ENCODE measurements at regions not wholly inside any gene's neighbourhood (a gene's known extent, or its start where the extent isn't known, plus 50 kb on each side); places are given as distances from the start of the nearest gene placed in this dataset.

DNA sequence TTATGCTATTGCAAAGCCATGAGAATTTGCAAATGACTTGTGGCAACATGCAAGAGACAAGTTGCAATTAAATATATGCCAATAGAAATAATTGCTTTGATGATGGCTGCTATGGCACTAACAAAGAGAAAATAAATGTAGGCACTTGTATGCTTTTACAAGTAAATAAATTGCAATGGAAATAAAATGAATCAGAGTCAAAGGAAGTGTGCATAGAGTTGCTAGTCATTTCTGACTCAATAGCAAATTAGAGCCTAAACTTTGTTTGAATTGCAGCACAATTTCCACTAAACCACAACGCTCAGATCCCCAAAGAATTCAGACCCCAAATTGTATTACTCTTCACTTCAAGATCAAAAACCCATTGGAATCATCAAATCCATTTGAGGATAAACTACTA lies 792.1 kb upstream of the ARGLU1 start:
- DNase-seq (ENCODE audit: low read depth in 4 of 4, low spot score in 1 of 4): no peak

- DNase-seq (ENCODE audit: low read depth in 4 of 4, low spot score in 1 of 4): no peak
These were observed 790.9 kb upstream of the ARGLU1 start for GRCh38 chr13:107358866-107359265.

DNA sequence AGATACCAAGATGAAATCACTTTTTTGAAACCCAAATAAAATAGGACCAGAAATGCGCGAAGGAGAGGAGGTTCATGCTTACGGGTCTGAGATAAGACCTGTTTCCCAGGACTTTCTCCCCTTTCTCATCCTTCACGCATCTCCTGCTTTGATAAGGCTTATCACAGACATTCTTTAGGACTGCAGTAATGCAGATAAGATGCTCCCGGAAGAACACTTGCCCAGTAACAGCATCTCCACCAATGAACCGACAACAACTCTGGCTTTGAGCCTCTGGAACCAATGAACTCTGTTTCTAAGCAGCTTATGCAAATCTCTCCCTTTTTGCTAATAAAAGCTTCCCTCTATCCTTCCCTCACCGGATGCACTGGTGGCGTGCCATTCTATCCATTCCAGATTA lies 783.4 kb upstream of the ARGLU1 start:
- no peak for DNase-seq (ENCODE audit: low read depth in 4 of 4, low spot score in 1 of 4)

DNA sequence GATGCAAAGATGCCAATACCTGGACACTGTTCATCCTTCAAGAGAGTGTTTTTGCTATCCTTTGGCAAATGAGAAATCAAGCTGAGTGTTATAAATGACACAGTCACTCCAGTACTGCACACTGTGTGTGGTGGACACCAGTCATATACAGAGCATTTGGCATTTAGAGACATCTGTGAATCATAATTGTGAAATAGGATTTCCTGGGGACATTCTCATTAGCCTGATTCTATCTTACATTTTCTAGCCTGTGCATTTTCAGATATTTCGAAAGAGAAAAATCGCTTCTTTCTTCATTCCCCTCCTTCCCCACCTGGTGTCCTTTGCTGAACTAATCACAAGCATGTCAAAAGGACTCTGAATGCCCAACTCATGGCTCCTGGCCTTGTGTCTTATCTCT lies 781.0 kb upstream of the ARGLU1 start:
- DNase-seq (ENCODE audit: low read depth in 4 of 4, low spot score in 1 of 4): no peak

DNA sequence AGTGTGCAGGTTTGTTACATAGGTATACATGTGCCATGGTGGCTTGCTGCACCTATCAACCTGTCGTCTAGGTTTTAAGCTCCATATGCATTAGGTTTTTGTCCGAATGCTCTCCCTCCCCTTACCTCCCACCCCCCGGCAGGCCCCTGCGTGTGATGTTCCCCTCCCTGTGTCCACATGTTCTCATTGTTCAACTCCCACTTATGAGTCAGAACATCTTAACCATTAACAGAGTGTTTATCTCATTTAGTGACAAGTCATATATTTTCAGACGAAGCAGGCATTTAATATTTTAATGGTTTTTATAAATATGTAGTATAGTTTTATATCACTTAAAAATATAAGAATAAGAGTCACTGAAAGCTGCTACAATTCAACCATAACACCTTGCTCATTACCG lies 780.5 kb upstream of the ARGLU1 start:
- DNase-seq (ENCODE audit: low read depth in 4 of 4, low spot score in 1 of 4): no peak

DNA sequence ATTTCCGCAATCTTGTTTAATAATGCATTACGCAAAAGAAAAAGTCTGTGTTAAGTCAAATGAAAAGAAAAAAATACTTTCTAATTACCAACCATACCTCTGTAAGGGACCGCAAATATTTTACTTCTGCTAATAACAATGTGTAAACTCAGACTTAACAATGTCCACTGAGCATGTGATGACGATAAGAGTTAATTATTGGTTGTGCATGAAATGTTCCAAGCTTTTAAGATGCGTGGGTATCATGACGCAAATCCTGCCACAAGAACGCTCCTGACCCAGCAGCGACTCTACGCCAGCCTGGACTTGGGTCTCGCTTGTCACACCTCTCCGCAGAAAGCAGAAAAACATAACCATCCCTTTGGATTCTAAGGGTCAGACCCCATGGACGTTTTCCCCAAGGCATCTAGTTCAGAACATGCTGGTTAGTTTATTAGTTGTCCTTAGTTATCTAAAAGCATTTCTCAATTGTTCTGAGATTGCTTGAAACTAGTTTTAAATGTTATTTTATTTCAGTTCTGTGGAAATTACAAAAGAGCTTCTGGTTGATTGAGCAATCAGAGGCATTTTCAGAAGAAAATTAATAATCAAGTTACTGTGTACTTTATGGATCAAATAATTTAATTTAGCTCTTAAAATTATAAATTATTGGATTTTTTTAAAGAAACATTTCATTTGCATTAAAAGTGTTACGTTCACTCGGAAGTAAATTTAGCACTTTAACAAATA lies 779.9 kb upstream of the ARGLU1 start:
- DNase-seq (ENCODE audit: low read depth in 4 of 4, low spot score in 1 of 4): no peak

DNA sequence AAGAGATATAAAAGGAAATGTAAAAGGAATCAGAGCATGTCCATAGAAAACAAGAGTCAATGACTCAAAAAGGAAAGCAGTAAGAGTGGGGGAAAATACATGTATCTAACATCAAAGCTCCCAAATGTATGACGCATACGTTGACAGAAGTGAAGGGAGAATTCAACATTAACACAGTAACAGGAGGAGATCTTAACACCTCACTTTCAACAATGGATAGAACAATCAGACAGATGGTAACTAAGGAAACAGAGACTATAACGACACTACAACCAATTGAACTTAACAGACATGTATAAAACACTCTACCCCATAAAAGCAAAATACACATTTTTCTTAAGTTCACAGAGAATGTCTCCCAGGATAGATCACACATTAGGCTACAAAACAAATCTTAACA lies 774.8 kb upstream of the ARGLU1 start:
- no peak for DNase-seq (ENCODE audit: low read depth in 4 of 4, low spot score in 1 of 4)

DNA sequence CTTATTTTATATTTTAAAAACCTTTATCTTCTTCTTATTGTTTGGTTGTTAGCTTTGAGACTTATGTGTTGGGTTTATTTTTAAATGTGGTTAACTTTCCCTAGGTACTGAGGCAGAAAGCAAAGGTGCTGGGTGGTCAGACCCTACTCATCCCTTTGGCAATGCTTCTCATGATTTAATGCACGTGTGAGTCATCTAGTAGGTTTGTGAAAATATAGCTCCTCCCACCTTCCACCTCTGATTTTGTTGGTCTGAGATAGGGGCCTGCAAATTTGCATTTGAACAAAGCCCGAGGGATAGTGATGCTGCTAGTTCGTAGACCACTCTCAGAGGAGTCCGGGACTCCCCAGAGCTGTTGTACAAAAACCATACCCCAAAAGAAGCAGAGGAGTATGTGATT lies 771.3 kb upstream of the ARGLU1 start:
- DNase-seq (ENCODE audit: low read depth in 4 of 4, low spot score in 1 of 4): no peak

- DNase-seq (ENCODE audit: low read depth in 4 of 4, low spot score in 1 of 4): no peak
These were observed 764.3 kb upstream of the ARGLU1 start for GRCh38 chr13:107332188-107332587.

DNA sequence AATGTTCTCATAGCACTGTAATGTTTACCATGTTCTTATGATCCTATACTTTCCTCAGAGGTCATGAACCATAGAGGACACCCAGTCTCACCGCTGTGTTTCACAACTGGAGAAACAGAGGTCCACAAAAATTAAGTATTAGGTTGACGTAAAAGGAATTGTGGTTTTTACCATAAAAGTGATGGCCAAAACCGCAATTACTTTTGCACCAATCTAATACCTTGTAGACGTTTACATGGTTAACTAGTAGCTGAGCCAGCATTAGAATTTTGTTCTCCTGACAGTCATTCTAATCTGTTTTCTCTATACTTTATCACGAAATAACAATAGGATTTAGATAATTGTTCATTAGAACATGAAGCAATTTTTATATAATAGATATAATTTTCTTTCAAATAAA lies 763.4 kb upstream of the ARGLU1 start:
- DNase-seq (ENCODE audit: low read depth in 4 of 4, low spot score in 1 of 4): no peak

- no peak for DNase-seq (ENCODE audit: low read depth in 4 of 4, low spot score in 1 of 4)
These were observed 762.5 kb upstream of the ARGLU1 start for GRCh38 chr13:107330484-107330883.

DNA sequence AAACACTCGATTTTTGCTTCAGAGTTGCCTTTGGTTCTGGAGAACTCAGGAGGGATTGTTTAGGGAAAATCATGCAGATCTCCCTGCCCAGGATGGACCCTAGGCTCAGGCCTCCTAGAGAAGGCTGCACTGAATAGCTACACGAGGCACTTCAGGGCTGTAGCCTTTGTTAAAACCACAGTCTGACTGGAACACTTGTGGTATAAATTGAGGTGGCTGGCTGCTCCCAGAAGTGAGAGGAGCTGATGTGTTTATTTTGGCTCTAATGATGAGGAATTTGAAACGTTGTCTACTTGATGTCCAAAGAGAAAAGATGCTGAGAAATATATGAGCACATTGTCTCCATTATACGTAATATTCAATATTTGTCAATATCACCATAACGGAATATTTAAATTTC lies 762.1 kb upstream of the ARGLU1 start:
- no peak for DNase-seq (ENCODE audit: low read depth in 4 of 4, low spot score in 1 of 4)

DNA sequence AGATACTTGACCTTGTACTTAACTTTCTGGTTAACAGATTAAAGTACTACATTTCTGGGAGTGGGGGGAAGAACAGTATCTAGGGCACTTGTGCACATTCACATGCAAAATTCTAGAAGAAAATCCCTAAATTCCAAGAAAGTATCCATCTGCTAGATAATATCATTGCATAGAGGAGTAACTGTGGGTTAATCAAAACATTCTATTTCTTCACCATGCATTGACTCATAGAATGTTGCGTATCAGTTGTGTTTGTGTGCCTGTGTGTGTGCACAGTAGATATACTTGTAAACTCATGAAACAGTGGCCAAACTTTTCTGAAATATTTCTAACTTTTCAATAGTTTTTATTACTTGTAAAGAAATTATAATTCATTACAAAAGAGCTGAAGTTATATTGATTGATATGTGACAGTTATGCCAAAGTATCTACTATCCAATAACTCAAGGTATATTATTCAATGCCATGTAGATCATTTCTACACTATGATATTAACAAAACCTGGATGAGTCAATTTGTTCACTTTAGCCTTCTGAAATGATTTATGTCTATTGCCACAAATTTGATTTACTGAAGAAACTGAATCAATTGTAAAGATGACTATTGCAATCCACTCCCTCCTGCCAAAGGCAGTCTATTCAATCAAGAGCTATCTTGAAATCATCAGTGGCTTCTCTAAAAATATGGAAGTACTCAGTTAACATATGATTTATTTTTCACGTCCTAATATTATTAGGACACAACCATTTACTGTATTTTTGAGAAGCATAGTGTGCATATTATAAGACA lies 756.7 kb upstream of the ARGLU1 start:
- no peak for DNase-seq (ENCODE audit: low read depth in 4 of 4, low spot score in 1 of 4)

- DNase-seq (ENCODE audit: low read depth in 4 of 4, low spot score in 1 of 4): no peak
These were observed 754.3 kb upstream of the ARGLU1 start for GRCh38 chr13:107322228-107322627.

DNA sequence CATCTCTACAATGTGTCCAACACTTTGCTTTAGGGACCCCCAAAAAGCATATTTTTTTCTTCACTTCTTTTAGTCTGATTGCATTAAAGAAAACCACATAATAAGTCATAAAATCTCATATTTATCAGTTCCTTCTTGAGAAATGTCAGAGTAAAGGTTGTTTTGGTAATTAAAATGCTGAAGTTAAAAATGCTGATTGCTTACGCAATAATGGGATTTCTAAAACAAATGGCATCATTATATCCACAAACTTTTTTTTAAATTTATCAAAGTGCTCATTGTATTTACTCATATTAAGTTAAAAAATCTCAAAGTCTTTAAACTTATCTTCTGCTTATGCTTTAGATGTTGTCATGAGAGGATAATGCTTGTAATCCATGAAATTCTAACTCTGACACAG lies 737.2 kb upstream of the ARGLU1 start:
- no peak for DNase-seq (ENCODE audit: low read depth in 4 of 4, low spot score in 1 of 4)

DNA sequence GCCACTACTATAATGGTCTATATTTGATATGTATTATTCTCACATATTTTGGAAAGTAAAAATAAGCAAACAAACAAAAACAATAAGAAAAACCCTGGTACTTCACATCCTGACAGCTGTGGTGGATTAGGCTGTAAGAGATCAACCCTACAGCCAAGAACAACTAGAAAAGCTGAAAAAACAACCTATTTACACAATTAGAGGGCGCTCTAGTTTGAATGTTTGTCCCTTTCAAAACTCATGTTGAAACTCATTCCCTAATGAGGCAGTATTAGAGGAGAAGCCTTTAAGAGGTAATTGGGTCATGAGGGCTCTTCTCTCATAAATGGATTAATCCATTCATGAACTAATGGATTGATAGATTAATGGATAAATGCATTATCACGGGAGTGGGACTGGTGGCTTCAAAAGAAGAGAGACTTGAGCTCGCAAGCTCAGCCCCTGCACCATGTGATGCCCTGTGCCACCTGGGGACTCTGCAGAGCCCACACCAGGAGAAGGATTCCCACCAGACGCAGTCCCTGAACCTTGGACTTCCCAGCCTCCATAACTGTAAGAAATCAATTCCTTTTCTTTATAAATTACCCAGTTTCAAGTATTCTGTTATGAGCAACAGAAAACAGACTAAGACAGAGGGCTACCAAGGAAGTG lies 733.9 kb upstream of the ARGLU1 start:
- DNase-seq (ENCODE audit: low read depth in 4 of 4, low spot score in 1 of 4): no peak

DNA sequence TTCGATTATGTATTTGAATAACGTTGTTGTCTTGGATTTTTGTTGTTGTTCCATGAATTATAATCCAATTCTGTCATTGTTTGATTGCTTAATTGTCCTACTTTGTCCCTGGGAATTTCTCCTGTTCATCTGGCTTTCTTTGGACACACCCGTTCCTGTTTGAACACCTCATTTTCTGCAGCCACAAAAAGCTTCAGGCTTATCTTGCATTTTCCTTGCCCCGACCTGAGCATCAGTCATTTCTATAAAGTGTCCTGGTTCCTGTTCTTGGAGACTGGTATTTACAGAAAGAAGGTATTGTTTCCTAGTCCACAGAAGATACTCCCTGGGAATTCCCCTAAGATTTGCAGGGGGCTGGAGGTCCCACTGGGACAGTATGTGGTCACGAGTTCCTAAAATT lies 731.8 kb upstream of the ARGLU1 start:
- DNase-seq (ENCODE audit: low read depth in 4 of 4, low spot score in 1 of 4): no peak

- no peak for DNase-seq (ENCODE audit: low read depth in 4 of 4, low spot score in 1 of 4)
These were observed 728.9 kb upstream of the ARGLU1 start for GRCh38 chr13:107296804-107297203.

DNA sequence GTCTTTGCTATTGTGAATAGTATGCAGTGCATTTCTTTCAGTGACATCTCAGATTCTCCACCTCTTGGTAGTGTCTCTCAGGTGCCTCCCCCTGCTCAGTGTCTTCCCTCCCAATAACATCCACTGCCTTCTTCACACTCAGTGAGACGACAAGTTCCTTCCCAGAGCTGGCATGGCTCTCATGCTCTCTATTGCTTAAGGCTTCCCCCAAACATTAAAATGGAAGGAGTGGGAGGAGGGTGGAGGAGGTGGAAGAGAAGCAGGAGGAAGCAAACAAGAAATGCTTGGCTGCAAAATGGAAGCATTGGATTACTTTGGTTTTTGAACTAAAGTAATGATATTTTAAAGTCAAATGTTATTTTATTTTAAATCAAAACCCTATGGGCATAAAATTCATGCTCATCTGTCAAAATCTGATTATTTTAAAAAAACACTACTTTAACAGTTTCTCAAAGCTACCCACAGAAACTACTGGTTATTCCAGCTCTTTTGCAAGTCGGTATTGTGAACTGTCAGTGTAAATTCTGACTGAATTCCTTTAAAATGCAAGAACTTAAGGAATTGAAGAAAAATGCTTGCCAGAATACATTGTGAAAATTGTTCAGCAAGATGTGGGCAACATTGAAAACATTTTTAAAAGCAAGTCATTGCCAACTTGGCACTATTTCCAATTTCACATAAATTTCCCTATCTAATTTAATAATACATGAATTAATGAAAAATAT lies 727.6 kb upstream of the ARGLU1 start:
- no peak for DNase-seq (ENCODE audit: low read depth in 4 of 4, low spot score in 1 of 4)

GRCh38 chr13:107293924-107294323 lies 726.0 kb upstream of the ARGLU1 start:
- no peak for DNase-seq (ENCODE audit: low read depth in 4 of 4, low spot score in 1 of 4)

GRCh38 chr13:107291875-107292274 lies 723.9 kb upstream of the ARGLU1 start:
- DNase-seq (ENCODE audit: low read depth in 4 of 4, low spot score in 1 of 4): no peak

GRCh38 chr13:107289540-107289939 lies 721.6 kb upstream of the ARGLU1 start:
- no peak for DNase-seq (ENCODE audit: low read depth in 4 of 4, low spot score in 1 of 4)
